OCI-LY7 (cell line): ENCODE measurements at regions not wholly inside any gene's neighbourhood (a gene's known extent, or its start where the extent isn't known, plus 50 kb on each side); places are given as distances from the start of the nearest gene placed in this dataset.

Experiments used
- BruUV-seq: library from RNA; stranded (reverse); fragments of 400-500 nt; replicated peaks from 2 replicates; lab custom pipeline; 2021; lab: Mats Ljungman, UMichigan
- CTCF ChIA-PET: fragments of 300-600 bp; sonication (Branson Sonifier 250); formaldehyde crosslinking; loops from one replicate; lab custom pipeline; 2022; ENCODE audit warnings: antibody characterized with exemption; ENCODE audit not compliant: unreplicated experiment; lab: Charles Lee
- POLR2A ChIA-PET: fragments of 300-600 bp; sonication (Branson Sonifier 250); formaldehyde crosslinking; loops from one replicate; lab custom pipeline; 2022; ENCODE audit warnings: antibody characterized with exemption; lab: Charles Lee
- DNase-seq: peaks from one replicate; pipeline ENCODE4 v3.0.0-alpha.2; 2015; ENCODE audit warnings: low spot score
- H2AFZ ChIP-seq: fragments of 200-600 bp; sonication (generic), shearing (Covaris generic); 2 replicates; pipeline ENCODE4 v1.6.1; 2014; ENCODE audit warnings: mild to moderate bottlenecking, antibody characterized with exemption, low read length, moderate library complexity
- H3K27ac ChIP-seq: fragments of 200-600 bp; sonication (generic); 2 replicates; pipeline ENCODE4 v1.5.1; 2014; ENCODE audit warnings: mixed run types, low read depth, mild to moderate bottlenecking, moderate library complexity, low read length, inconsistent platforms; ENCODE audit not compliant: poor library complexity, severe bottlenecking
- H3K36me3 ChIP-seq: fragments of 200-600 bp; sonication (generic); 2 replicates; pipeline ENCODE4 v1.6.1; 2014; ENCODE audit warnings: mild to moderate bottlenecking, antibody characterized with exemption, low read length, moderate library complexity, mixed read lengths; ENCODE audit not compliant: insufficient read depth
- H3K4me1 ChIP-seq: fragments of 200-600 bp; sonication (generic); 2 replicates; pipeline ENCODE4 v1.5.1; 2014; ENCODE audit warnings: mild to moderate bottlenecking, low read length; ENCODE audit not compliant: insufficient read depth, poor library complexity, severe bottlenecking
- H3K4me2 ChIP-seq: fragments of 200-600 bp; sonication (generic); 2 replicates; pipeline ENCODE4 v1.6.1; 2014; ENCODE audit warnings: mild to moderate bottlenecking, low read length
- H3K4me3 ChIP-seq: fragments of 200-600 bp; sonication (generic); 2 replicates; pipeline ENCODE4 v1.5.1; 2014; ENCODE audit warnings: mild to moderate bottlenecking, low read depth, low read length; ENCODE audit not compliant: poor library complexity, severe bottlenecking
- H3K79me2 ChIP-seq: fragments of 200-600 bp; sonication (generic); 2 replicates; pipeline ENCODE4 v1.6.1; 2016; ENCODE audit warnings: low read depth, mild to moderate bottlenecking, low read length, moderate library complexity, mixed read lengths; ENCODE audit not compliant: insufficient read depth
- H3K9me2 ChIP-seq: fragments of 200-600 bp; sonication (generic); 2 replicates; pipeline ENCODE4 v1.6.1; 2016; ENCODE audit warnings: mild to moderate bottlenecking, low read length, mixed read lengths; ENCODE audit not compliant: insufficient read depth
- H3K9me3 ChIP-seq: fragments of 200-600 bp; sonication (generic); 2 replicates; pipeline ENCODE4 v1.6.1; 2014; ENCODE audit warnings: mild to moderate bottlenecking, mixed run types, low read length, mixed read lengths
- H4K20me1 ChIP-seq: fragments of 200-600 bp; sonication (generic); 2 replicates; pipeline ENCODE4 v1.6.1; 2014; ENCODE audit warnings: mild to moderate bottlenecking, antibody characterized with exemption, low read length, moderate library complexity, mixed read lengths; ENCODE audit not compliant: insufficient read depth
- EZH2phosphoT487 ChIP-seq: fragments of 200-600 bp; sonication (generic); IDR thresholded peaks from 2 replicates; pipeline ENCODE4 v1.6.1; 2018; ENCODE audit warnings: low read depth, borderline replicate concordance, mild to moderate bottlenecking, mixed run types, antibody characterized with exemption, low read length, moderate library complexity, mixed read lengths
- intact Hi-C: fragments of 100-400 bp; cut with micrococcal nuclease; formaldehyde crosslinking; loops from one replicate; pipeline ENCODE4 v1.10.0; 2022; ENCODE audit not compliant: unreplicated experiment
- TF ChIP-seq, protein P1 (sequence below): fragments of 200-600 bp; sonication (generic); conservative IDR thresholded peaks from 2 replicates; pipeline ENCODE4 v1.5.1; 2014; ENCODE audit warnings: mild to moderate bottlenecking, antibody characterized with exemption, low read length, moderate library complexity, mixed read lengths

GRCh38 chr2:8402222-8402621 is 279.6 kb upstream of the ID2 start:
- no peak overlapping the region for H3K4me3 ChIP-seq
- H3K36me3 ChIP-seq = no peaks in the 10 kb centered on the region
- H2AFZ ChIP-seq = no peak overlapping the region
- BruUV-seq = no TSS peak
- H3K79me2 ChIP-seq = no peaks in the 10 kb centered on the region
- no peak for DNase-seq
- ChIA-PET POLR2A (interaction anchor here (0.6 kb wide), 1 partner anchor 119 kb away, joined by 3 read pairs; no protein-coding TSS in a partner anchor), CTCF (no interaction called here)
- H3K9me3 ChIP-seq = no peaks in the 10 kb centered on the region
- no peaks in the 10 kb centered on the region for H4K20me1 ChIP-seq
- TF ChIP-seq, protein P1, sequence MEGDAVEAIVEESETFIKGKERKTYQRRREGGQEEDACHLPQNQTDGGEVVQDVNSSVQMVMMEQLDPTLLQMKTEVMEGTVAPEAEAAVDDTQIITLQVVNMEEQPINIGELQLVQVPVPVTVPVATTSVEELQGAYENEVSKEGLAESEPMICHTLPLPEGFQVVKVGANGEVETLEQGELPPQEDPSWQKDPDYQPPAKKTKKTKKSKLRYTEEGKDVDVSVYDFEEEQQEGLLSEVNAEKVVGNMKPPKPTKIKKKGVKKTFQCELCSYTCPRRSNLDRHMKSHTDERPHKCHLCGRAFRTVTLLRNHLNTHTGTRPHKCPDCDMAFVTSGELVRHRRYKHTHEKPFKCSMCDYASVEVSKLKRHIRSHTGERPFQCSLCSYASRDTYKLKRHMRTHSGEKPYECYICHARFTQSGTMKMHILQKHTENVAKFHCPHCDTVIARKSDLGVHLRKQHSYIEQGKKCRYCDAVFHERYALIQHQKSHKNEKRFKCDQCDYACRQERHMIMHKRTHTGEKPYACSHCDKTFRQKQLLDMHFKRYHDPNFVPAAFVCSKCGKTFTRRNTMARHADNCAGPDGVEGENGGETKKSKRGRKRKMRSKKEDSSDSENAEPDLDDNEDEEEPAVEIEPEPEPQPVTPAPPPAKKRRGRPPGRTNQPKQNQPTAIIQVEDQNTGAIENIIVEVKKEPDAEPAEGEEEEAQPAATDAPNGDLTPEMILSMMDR = no peak
- TF ChIP-seq EZH2phosphoT487 = no peak
- H3K9me2 ChIP-seq = no peaks in the 10 kb centered on the region
- intact Hi-C loops = no loop called here
- H3K27ac ChIP-seq = no peak overlapping the region
- H3K4me1 ChIP-seq = no peaks in the 10 kb centered on the region
- H3K4me2 ChIP-seq = no peak overlapping the region

GRCh38 chr2:8403876-8404275 is 278.0 kb upstream of the ID2 start:
- TF ChIP-seq EZH2phosphoT487 = no peak
- TF ChIP-seq, protein P1 = no peak
- Histone ChIP-seq H3K9me2 (no peaks in the 10 kb centered on the region), H4K20me1 (no peaks in the 10 kb centered on the region), H3K79me2 (no peaks in the 10 kb centered on the region), H3K27ac (no peak overlapping the region), H2AFZ (no peak overlapping the region), H3K4me1 (peaks cover 6% of the 10 kb centered on the region), H3K4me3 (no peak overlapping the region), H3K36me3 (no peaks in the 10 kb centered on the region), H3K9me3 (no peaks in the 10 kb centered on the region), H3K4me2 (no peak overlapping the region)
- intact Hi-C loops = no loop called here
- ChIA-PET POLR2A (no interaction called here), CTCF (no interaction called here)
- DNase-seq = no peak
- no TSS peak for BruUV-seq

GRCh38 chr2:8405334-8405733 is 276.5 kb upstream of the ID2 start:
- H4K20me1 ChIP-seq = no peaks in the 10 kb centered on the region
- no peaks in the 10 kb centered on the region for H3K36me3 ChIP-seq
- H2AFZ ChIP-seq = no peak overlapping the region
- no peak overlapping the region for H3K27ac ChIP-seq
- H3K9me3 ChIP-seq = no peaks in the 10 kb centered on the region
- no peak for TF ChIP-seq EZH2phosphoT487
- TF ChIP-seq, protein P1 = no peak
- CTCF ChIA-PET = no interaction called here
- no peak overlapping the region for H3K4me2 ChIP-seq
- no TSS peak for BruUV-seq
- DNase-seq = no peak
- POLR2A ChIA-PET = interaction anchor here (0.7 to 1.7 kb wide), 6 partner anchors 8 to 985 kb away, joined by 3 to 4 read pairs (median 4); no protein-coding TSS in a partner anchor
- peaks cover 14% of the 10 kb centered on the region for H3K4me1 ChIP-seq
- H3K79me2 ChIP-seq = no peaks in the 10 kb centered on the region
- intact Hi-C loops = no loop called here
- H3K4me3 ChIP-seq = no peak overlapping the region
- no peaks in the 10 kb centered on the region for H3K9me2 ChIP-seq
